Breast epithelium (tissue), 4 donors: ENCODE measurements at regions not wholly inside any gene's neighbourhood (a gene's known extent, or its start where the extent isn't known, plus 50 kb on each side); places are given as distances from the start of the nearest gene placed in this dataset.
A peak's percentile ranks its signal among the peaks of the same experiment; 100 is the strongest.

Experiments used
- DNase-seq, 2 donors: peaks; one replicate each; pipeline ENCODE4 v3.0.0-alpha.2; 2019; ENCODE audit warnings: low spot score in 2 of 2
- H3K27ac ChIP-seq, 2 donors: fragments of 200-600 bp; sonication (generic) in 1 of 2; one replicate each; pipeline ENCODE4 v1.5.1; 2016 to 2019; ENCODE audit warnings: mild to moderate bottlenecking in 1 of 2
- H3K27me3 ChIP-seq, 2 donors: fragments of 200-600 bp; sonication (generic) in 1 of 2; one replicate each; pipeline versions ENCODE4 v1.5.1 to v1.6.0; 2017 to 2019; ENCODE audit warnings: control low read depth in 1 of 2, mild to moderate bottlenecking in 1 of 2
- H3K36me3 ChIP-seq: fragments of 200-600 bp; one replicate; pipeline ENCODE4 v1.5.1; 2019
- H3K4me1 ChIP-seq, 2 donors: fragments of 200-600 bp; sonication (generic); one replicate each; pipeline ENCODE4 v1.5.1; 2016 to 2019; ENCODE audit warnings: control low read depth in 1 of 2
- H3K4me3 ChIP-seq, 3 donors: fragments of 200-600 bp; sonication (generic); 1 replicate in 2 of 3; 2 replicates in 1 of 3; pipeline ENCODE4 v1.5.1; 2016 to 2019; ENCODE audit warnings: mild to moderate bottlenecking in 3 of 3, moderate library complexity in 2 of 3
- H3K9me3 ChIP-seq, 2 donors: fragments of 200-600 bp; sonication (generic) in 1 of 2; one replicate each; pipeline ENCODE4 v1.5.1; 2016 to 2019; ENCODE audit warnings: control low read depth in 1 of 2
- CTCF ChIP-seq, 3 donors: fragments of 450-650 bp; IDR thresholded peaks; one replicate each; pipeline ENCODE4 v1.5.1; 2016 to 2017; ENCODE audit warnings: antibody characterized with exemption in 3 of 3, mild to moderate bottlenecking in 3 of 3, moderate library complexity in 3 of 3
- POLR2A ChIP-seq: fragments of 450-650 bp; IDR thresholded peaks from one replicate; pipeline ENCODE4 v1.6.1; 2016; ENCODE audit warnings: antibody characterized with exemption, mild to moderate bottlenecking, moderate library complexity
- POLR2AphosphoS5 ChIP-seq, 3 donors: sonication (generic); formaldehyde crosslinking; IDR thresholded peaks; one replicate each; pipeline ENCODE4 v1.6.1; 2017; ENCODE audit warnings: antibody characterized with exemption in 3 of 3
- intact Hi-C: fragments of 100-400 bp; cut with DNase I; formaldehyde crosslinking; loops from one replicate; pipeline ENCODE4 v1.15.1; 2023; ENCODE audit warnings: low total_unique reads

- TF ChIP-seq POLR2A = no peak
- TF ChIP-seq POLR2AphosphoS5 (IDR thresholded peaks at IDR 0.05) = no peak
- no peak for TF ChIP-seq CTCF (IDR thresholded peaks at IDR 0.05)
- Histone ChIP-seq H3K36me3 (no peaks in the 10 kb centered on the region), H3K27me3 (peaks cover 0 to 3% of the 10 kb centered on the region in 2 donors), H3K9me3 (no peaks in the 10 kb centered on the region), H3K27ac (peak overlapping the region; percentile 65 to 77), H3K4me3 (no peak overlapping the region), H3K4me1 (no peaks in the 10 kb centered on the region)
- intact Hi-C loops = no loop called here
- peak in 1 of 2 donors; percentile 58 for DNase-seq
Observed at GRCh38 chr1:112332176-112333150, 63.6 kb upstream of the CTTNBP2NL start.

GRCh38 chr1:112335351-112335750 lies 60.7 kb upstream of the CTTNBP2NL start:
- Histone ChIP-seq H3K36me3 (no peaks in the 10 kb centered on the region), H3K4me3 (no peak overlapping the region), H3K4me1 (no peaks in the 10 kb centered on the region), H3K27ac (no peak overlapping the region), H3K27me3 (peaks cover 0 to 3% of the 10 kb centered on the region in 2 donors), H3K9me3 (no peaks in the 10 kb centered on the region)
- intact Hi-C loops = no loop called here
- TF ChIP-seq POLR2A (no peak), POLR2AphosphoS5 (IDR thresholded peaks at IDR 0.05) (no peak), CTCF (IDR thresholded peaks at IDR 0.05) (no peak)
- no peak for DNase-seq

GRCh38 chr1:112337028-112337531 lies 58.9 kb upstream of the CTTNBP2NL start:
- no peaks in the 10 kb centered on the region for H3K36me3 ChIP-seq
- no peaks in the 10 kb centered on the region for H3K4me1 ChIP-seq
- no peaks in the 10 kb centered on the region for H3K27me3 ChIP-seq
- no peaks in the 10 kb centered on the region for H3K9me3 ChIP-seq
- intact Hi-C loops = no loop called here
- no peak for DNase-seq
- peak; percentile 34 to 43 (median 41) for TF ChIP-seq CTCF (IDR thresholded peaks at IDR 0.05)
- TF ChIP-seq POLR2AphosphoS5 (IDR thresholded peaks at IDR 0.05) = no peak
- peak overlapping the region in 1 of 2 donors; percentile 21 for H3K27ac ChIP-seq
- H3K4me3 ChIP-seq = peak overlapping the region in 1 of 3 donors; percentile 7

- no peaks in the 10 kb centered on the region for H3K36me3 ChIP-seq
- no peaks in the 10 kb centered on the region for H3K4me1 ChIP-seq
- intact Hi-C loops = loop anchor here (10.0 kb wide), 1 partner anchor 1193 kb away; no protein-coding TSS in a partner anchor
- no peaks in the 10 kb centered on the region for H3K9me3 ChIP-seq
- no peaks in the 10 kb centered on the region for H3K27me3 ChIP-seq
- H3K27ac ChIP-seq = no peak overlapping the region
- TF ChIP-seq CTCF (IDR thresholded peaks at IDR 0.05) (no peak), POLR2AphosphoS5 (IDR thresholded peaks at IDR 0.05) (no peak), POLR2A (no peak)
- H3K4me3 ChIP-seq = no peak overlapping the region
- DNase-seq = no peak
Observed at GRCh38 chr1:112341986-112342385, 54.0 kb upstream of the CTTNBP2NL start.

GRCh38 chr1:112342558-112342957 lies 53.5 kb upstream of the CTTNBP2NL start:
- intact Hi-C loops = loop anchor here (10.0 kb wide), 1 partner anchor 1192 kb away; no protein-coding TSS in a partner anchor
- Histone ChIP-seq H3K4me3 (no peak overlapping the region), H3K4me1 (no peaks in the 10 kb centered on the region), H3K36me3 (no peaks in the 10 kb centered on the region), H3K27me3 (no peaks in the 10 kb centered on the region), H3K27ac (no peak overlapping the region), H3K9me3 (no peaks in the 10 kb centered on the region)
- DNase-seq = no peak
- TF ChIP-seq POLR2AphosphoS5 (IDR thresholded peaks at IDR 0.05) = no peak
- TF ChIP-seq CTCF (IDR thresholded peaks at IDR 0.05) = no peak
- no peak for TF ChIP-seq POLR2A
